GM21515 (cell line): ENCODE measurements at regions not wholly inside any gene's neighbourhood (a gene's known extent, or its start where the extent isn't known, plus 50 kb on each side); places are given as distances from the start of the nearest gene placed in this dataset.

Experiments
- ATAC-seq: cut with Tn5 transposase; IDR thresholded peaks from one replicate; pipeline ENCODE4 v1.9.1; 2021; ENCODE audit not compliant: unreplicated experiment

- ATAC-seq, result no peak
Measured at GRCh38 chr4:30930276-30930675, 210.1 kb downstream of the PCDH7 start.

- no peak for ATAC-seq
Measured at GRCh38 chr4:30932581-30932980, 212.4 kb downstream of the PCDH7 start.

GRCh38 chr4:30939069-30939468 is 218.9 kb downstream of the PCDH7 start:
- ATAC-seq, result no peak

GRCh38 chr4:30939684-30940083 is 219.5 kb downstream of the PCDH7 start:
- no peak for ATAC-seq

- ATAC-seq, result no peak
Measured at GRCh38 chr4:30941641-30942040, 221.5 kb downstream of the PCDH7 start.

- no peak for ATAC-seq
Measured at GRCh38 chr4:30943356-30943755, 223.2 kb downstream of the PCDH7 start.

GRCh38 chr4:30945586-30945985 is 225.4 kb downstream of the PCDH7 start:
- no peak for ATAC-seq

- ATAC-seq, result no peak
Measured at GRCh38 chr4:30946288-30946687, 226.1 kb downstream of the PCDH7 start.

- no peak for ATAC-seq
Measured at GRCh38 chr4:30948653-30949052, 228.5 kb downstream of the PCDH7 start.

GRCh38 chr4:30950737-30951136 is 230.6 kb downstream of the PCDH7 start:
- ATAC-seq, result no peak

- ATAC-seq, result no peak
Measured at GRCh38 chr4:30952526-30953219, 232.5 kb downstream of the PCDH7 start.

GRCh38 chr4:30953799-30954198 is 233.6 kb downstream of the PCDH7 start:
- no peak for ATAC-seq

- ATAC-seq, result no peak
Measured at GRCh38 chr4:30956916-30957315, 236.7 kb downstream of the PCDH7 start.

GRCh38 chr4:30957706-30958105 is 237.5 kb downstream of the PCDH7 start:
- no peak for ATAC-seq

GRCh38 chr4:30959781-30960485 is 239.8 kb downstream of the PCDH7 start:
- no peak for ATAC-seq

GRCh38 chr4:30962939-30963338 is 242.8 kb downstream of the PCDH7 start:
- no peak for ATAC-seq

- ATAC-seq, result no peak
Measured at GRCh38 chr4:30968926-30969325, 248.8 kb downstream of the PCDH7 start.

- ATAC-seq, result no peak
Measured at GRCh38 chr4:30972542-30972941, 252.4 kb downstream of the PCDH7 start.

- no peak for ATAC-seq
Measured at GRCh38 chr4:30973993-30974392, 253.8 kb downstream of the PCDH7 start.

- ATAC-seq, result no peak
Measured at GRCh38 chr4:30979402-30979801, 259.2 kb downstream of the PCDH7 start.

- no peak for ATAC-seq
Measured at GRCh38 chr4:30989508-30989907, 269.3 kb downstream of the PCDH7 start.

- no peak for ATAC-seq
Measured at GRCh38 chr4:30996841-30997240, 276.7 kb downstream of the PCDH7 start.

- ATAC-seq, result no peak
Measured at GRCh38 chr4:31005037-31005436, 284.9 kb downstream of the PCDH7 start.
